BE2C (cell line): ENCODE measurements at regions not wholly inside any gene's neighbourhood (a gene's known extent, or its start where the extent isn't known, plus 50 kb on each side); places are given as distances from the start of the nearest gene placed in this dataset.

Experiments used
- DNase-seq: peaks from one replicate; pipeline ENCODE4 v3.0.0-alpha.2; 2020
- H3K27me3 ChIP-seq: fragments of 250-450 bp; sonication (Bioruptor Pico); 2 replicates; pipeline ENCODE4 v1.5.1; 2020; ENCODE audit warnings: mild to moderate bottlenecking
- H3K36me3 ChIP-seq: fragments of 250-450 bp; sonication (Bioruptor Pico); 2 replicates; pipeline ENCODE4 v1.5.1; 2020; ENCODE audit warnings: mild to moderate bottlenecking
- H3K4me1 ChIP-seq: fragments of 250-450 bp; sonication (Bioruptor Pico); 2 replicates; pipeline ENCODE4 v1.5.1; 2020
- H3K4me3 ChIP-seq: 2 replicates; pipeline ENCODE4 v1.5.1; 2011; ENCODE audit warnings: low read depth, low read length
- H3K9me3 ChIP-seq: fragments of 250-450 bp; sonication (Bioruptor Pico); 2 replicates; pipeline ENCODE4 v1.5.1; 2020
- CTCF ChIP-seq: IDR thresholded peaks from 2 replicates; pipeline ENCODE4 v1.5.1; 2012; ENCODE audit warnings: mild to moderate bottlenecking, low read depth, low read length

GRCh38 chr13:60944863-60945262 is 470.8 kb downstream of the PCDH20 start:
- Histone ChIP-seq H3K27me3 (no peaks in the 10 kb centered on the region), H3K4me3 (no peak overlapping the region), H3K36me3 (no peaks in the 10 kb centered on the region), H3K9me3 (no peaks in the 10 kb centered on the region), H3K4me1 (no peaks in the 10 kb centered on the region)
- no peak for TF ChIP-seq CTCF
- no peak for DNase-seq

GRCh38 chr13:60944016-60944415 is 471.6 kb downstream of the PCDH20 start:
- TF ChIP-seq CTCF, result no peak

GRCh38 chr13:60936281-60936680 is 479.4 kb downstream of the PCDH20 start:
- TF ChIP-seq CTCF, result no peak
- H3K4me3 ChIP-seq, result no peak overlapping the region
- H3K36me3 ChIP-seq, result no peaks in the 10 kb centered on the region
- DNase-seq, result no peak
- H3K4me1 ChIP-seq, result no peaks in the 10 kb centered on the region
- no peaks in the 10 kb centered on the region for H3K27me3 ChIP-seq
- no peaks in the 10 kb centered on the region for H3K9me3 ChIP-seq

More at GRCh38 chr13:60944016-60944415, 471.6 kb downstream of the PCDH20 start:
- Histone ChIP-seq H3K27me3 (no peaks in the 10 kb centered on the region), H3K4me3 (no peak overlapping the region), H3K9me3 (no peaks in the 10 kb centered on the region), H3K36me3 (no peaks in the 10 kb centered on the region), H3K4me1 (no peaks in the 10 kb centered on the region)
- no peak for DNase-seq

GRCh38 chr13:60933638-60934037 is 482.0 kb downstream of the PCDH20 start:
- DNase-seq, result no peak
- no peaks in the 10 kb centered on the region for H3K9me3 ChIP-seq
- no peak overlapping the region for H3K4me3 ChIP-seq
- H3K4me1 ChIP-seq, result no peaks in the 10 kb centered on the region
- no peaks in the 10 kb centered on the region for H3K36me3 ChIP-seq
- no peak for TF ChIP-seq CTCF
- no peaks in the 10 kb centered on the region for H3K27me3 ChIP-seq

- H3K4me3 ChIP-seq, result no peak overlapping the region
- TF ChIP-seq CTCF, result no peak
- H3K4me1 ChIP-seq, result no peaks in the 10 kb centered on the region
- no peaks in the 10 kb centered on the region for H3K36me3 ChIP-seq
- no peaks in the 10 kb centered on the region for H3K9me3 ChIP-seq
- H3K27me3 ChIP-seq, result no peaks in the 10 kb centered on the region
- no peak for DNase-seq
Observed at GRCh38 chr13:60931858-60932546, 483.6 kb downstream of the PCDH20 start.

- Histone ChIP-seq H3K9me3 (no peaks in the 10 kb centered on the region), H3K4me1 (no peaks in the 10 kb centered on the region), H3K36me3 (no peaks in the 10 kb centered on the region), H3K4me3 (no peak overlapping the region), H3K27me3 (no peaks in the 10 kb centered on the region)
- DNase-seq, result no peak
- no peak for TF ChIP-seq CTCF
Observed at GRCh38 chr13:60925686-60926085, 490.0 kb downstream of the PCDH20 start.
